MM.1S (cell line): ENCODE measurements at regions not wholly inside any gene's neighbourhood (a gene's known extent, or its start where the extent isn't known, plus 50 kb on each side); places are given as distances from the start of the nearest gene placed in this dataset.

ENCODE experiments used
- DNase-seq: peaks from one replicate; pipeline ENCODE4 v3.0.0-alpha.2; 2015
- H2AFZ ChIP-seq: fragments of 300-600 bp; sonication (generic); 2 replicates; pipeline ENCODE4 v1.6.0; 2016; ENCODE audit warnings: antibody characterized with exemption, low read length
- H3F3A ChIP-seq: fragments of 300-600 bp; sonication (generic); 2 replicates; pipeline ENCODE4 v1.6.1; 2016; ENCODE audit warnings: mild to moderate bottlenecking, antibody characterized with exemption, low read length, moderate library complexity, mixed read lengths; ENCODE audit not compliant: insufficient read depth
- H3K27ac ChIP-seq: fragments of 300-600 bp; sonication (generic); 2 replicates; pipeline ENCODE4 v1.5.1; 2016; ENCODE audit warnings: mild to moderate bottlenecking, low read length
- H3K27me3 ChIP-seq: fragments of 300-600 bp; sonication (generic); replicated peaks from 2 replicates; pipeline ENCODE4 v1.6.0; 2016; ENCODE audit warnings: low read length; ENCODE audit not compliant: insufficient read depth
- H3K36me3 ChIP-seq: fragments of 300-600 bp; sonication (generic); replicated peaks from 2 replicates; pipeline ENCODE4 v1.6.1; 2016; ENCODE audit warnings: mild to moderate bottlenecking, low read length, mixed read lengths; ENCODE audit not compliant: insufficient read depth
- H3K4me1 ChIP-seq: fragments of 300-600 bp; sonication (generic); 2 replicates; pipeline ENCODE4 v1.6.1; 2016; ENCODE audit warnings: low read length, mixed read lengths
- H3K4me2 ChIP-seq: fragments of 300-600 bp; sonication (generic); 2 replicates; pipeline ENCODE4 v1.6.0; 2016; ENCODE audit warnings: low read depth, low read length
- H3K4me3 ChIP-seq: fragments of 300-600 bp; sonication (generic); 2 replicates; pipeline ENCODE4 v1.5.1; 2016; ENCODE audit warnings: low read length, mixed read lengths
- H3K79me2 ChIP-seq: fragments of 300-600 bp; sonication (generic); 2 replicates; pipeline ENCODE4 v1.6.1; 2016; ENCODE audit warnings: mixed run types, low read length, mixed read lengths
- H3K9ac ChIP-seq: fragments of 300-600 bp; sonication (generic); 2 replicates; pipeline ENCODE4 v1.6.1; 2016; ENCODE audit warnings: low read length, mixed read lengths
- H3K9me2 ChIP-seq: fragments of 300-600 bp; sonication (generic); replicated peaks from 2 replicates; pipeline ENCODE4 v1.6.1; 2016; ENCODE audit warnings: mild to moderate bottlenecking, low read length, mixed read lengths; ENCODE audit not compliant: insufficient read depth
- H3K9me3 ChIP-seq: fragments of 300-600 bp; sonication (generic); replicated peaks from 2 replicates; pipeline ENCODE4 v1.6.1; 2016; ENCODE audit warnings: mild to moderate bottlenecking, low read length, mixed read lengths; ENCODE audit not compliant: insufficient read depth
- H4K20me1 ChIP-seq: fragments of 300-600 bp; sonication (generic); 2 replicates; pipeline ENCODE4 v1.6.1; 2016; ENCODE audit warnings: mild to moderate bottlenecking, low read length, moderate library complexity, mixed read lengths; ENCODE audit not compliant: insufficient read depth
- CTCF ChIP-seq: fragments of 300-600 bp; sonication (generic); IDR thresholded peaks from 2 replicates; pipeline ENCODE4 v1.5.1; 2016; ENCODE audit warnings: antibody characterized with exemption, low read length, mixed read lengths
- EZH2 ChIP-seq: fragments of 300-600 bp; sonication (generic); optimal IDR thresholded peaks from 2 replicates; pipeline ENCODE3; 2017; ENCODE audit warnings: low read depth, mild to moderate bottlenecking, antibody characterized with exemption, low read length, mixed read lengths
- EZH2phosphoT487 ChIP-seq: fragments of 300-600 bp; sonication (generic); IDR thresholded peaks from 2 replicates; pipeline ENCODE4 v1.6.1; 2018; ENCODE audit warnings: antibody characterized with exemption, low read length

- Histone ChIP-seq H3K36me3 (no peaks in the 10 kb centered on the region), H3K4me2 (no peak overlapping the region), H4K20me1 (no peaks in the 10 kb centered on the region), H3K79me2 (no peaks in the 10 kb centered on the region), H3K9ac (no peak overlapping the region), H2AFZ (no peak overlapping the region), H3K4me3 (no peak overlapping the region), H3K4me1 (no peaks in the 10 kb centered on the region), H3F3A (no peaks in the 10 kb centered on the region), H3K27ac (no peak overlapping the region), H3K9me3 (no peaks in the 10 kb centered on the region), H3K9me2 (no peaks in the 10 kb centered on the region), H3K27me3 (no peaks in the 10 kb centered on the region)
- DNase-seq: no peak
- TF ChIP-seq CTCF: no peak
- no peak for TF ChIP-seq EZH2
- TF ChIP-seq EZH2phosphoT487: no peak
Measured at GRCh38 chr22:34490886-34491285, 570.6 kb upstream of the LARGE1 start.

GRCh38 chr22:34493486-34493885, 572.5 kb upstream of the ISX start:
- no peaks in the 10 kb centered on the region for H3K9me3 ChIP-seq
- no peaks in the 10 kb centered on the region for H3K27me3 ChIP-seq
- H3K4me3 ChIP-seq: no peak overlapping the region
- H4K20me1 ChIP-seq: no peaks in the 10 kb centered on the region
- no peak for DNase-seq
- no peaks in the 10 kb centered on the region for H3F3A ChIP-seq
- no peaks in the 10 kb centered on the region for H3K9me2 ChIP-seq
- no peak overlapping the region for H3K27ac ChIP-seq
- H3K79me2 ChIP-seq: no peaks in the 10 kb centered on the region
- no peak overlapping the region for H3K4me2 ChIP-seq
- H2AFZ ChIP-seq: no peak overlapping the region
- no peaks in the 10 kb centered on the region for H3K4me1 ChIP-seq
- no peak overlapping the region for H3K9ac ChIP-seq
- TF ChIP-seq CTCF (no peak), EZH2 (no peak), EZH2phosphoT487 (no peak)
- H3K36me3 ChIP-seq: no peaks in the 10 kb centered on the region

DNA sequence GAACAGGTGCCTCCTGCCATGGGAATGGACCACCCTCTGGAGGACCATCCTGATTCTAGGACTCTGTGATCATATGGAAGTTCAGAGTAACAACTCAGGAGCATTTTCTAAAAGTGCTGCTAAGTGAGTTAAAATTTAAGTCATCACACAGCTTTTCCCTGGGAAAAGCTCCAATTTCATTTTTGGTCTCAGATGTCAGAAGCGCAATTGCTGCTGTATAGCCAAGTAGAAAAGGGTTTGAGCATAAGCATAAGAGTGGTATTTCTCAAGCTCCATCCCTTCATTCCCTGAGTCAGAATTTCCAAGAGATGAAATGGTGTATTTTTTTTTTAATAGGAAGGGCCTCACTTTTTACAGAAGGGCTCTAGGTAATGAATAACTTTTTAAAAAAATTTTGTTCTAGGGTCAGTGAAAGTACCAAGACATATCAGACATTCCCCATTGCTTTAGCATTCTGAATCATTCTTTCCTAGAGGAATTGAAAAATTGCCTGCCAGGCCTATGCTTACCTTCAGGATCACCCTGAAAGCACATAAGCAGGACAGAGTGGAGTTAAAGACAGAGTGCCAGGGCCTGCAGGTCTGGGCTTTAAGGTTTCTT, 564.5 kb upstream of the ISX start:
- Histone ChIP-seq H3K9ac (no peak overlapping the region), H4K20me1 (no peaks in the 10 kb centered on the region), H2AFZ (no peak overlapping the region), H3K79me2 (no peaks in the 10 kb centered on the region), H3K4me3 (no peak overlapping the region), H3K4me1 (no peaks in the 10 kb centered on the region), H3K9me2 (no peaks in the 10 kb centered on the region), H3F3A (no peaks in the 10 kb centered on the region), H3K36me3 (no peaks in the 10 kb centered on the region), H3K27me3 (no peaks in the 10 kb centered on the region), H3K4me2 (no peak overlapping the region), H3K27ac (no peak overlapping the region), H3K9me3 (no peaks in the 10 kb centered on the region)
- no peak for DNase-seq
- TF ChIP-seq EZH2phosphoT487: no peak
- no peak for TF ChIP-seq EZH2
- TF ChIP-seq CTCF: no peak
